Forelimb muscle (tissue), 1 donor: ENCODE measurements at regions not wholly inside any gene's neighbourhood (a gene's known extent, or its start where the extent isn't known, plus 50 kb on each side); places are given as distances from the start of the nearest gene placed in this dataset.

Experiments
- DNase-seq: peaks from one replicate; pipeline ENCODE4 v3.0.0-alpha.2; 2013; ENCODE audit warnings: low read depth

GRCh38 chr15:47614360-47615011 lies 102.8 kb upstream of the SEMA6D start:
- DNase-seq = no peak

- DNase-seq = no peak
These were observed 100.4 kb upstream of the SEMA6D start for GRCh38 chr15:47616876-47617275.

GRCh38 chr15:47618241-47618640 lies 99.1 kb upstream of the SEMA6D start:
- DNase-seq = no peak

GRCh38 chr15:47620960-47621681 lies 96.2 kb upstream of the SEMA6D start:
- DNase-seq = no peak

GRCh38 chr15:47622055-47622454 lies 95.2 kb upstream of the SEMA6D start:
- DNase-seq = no peak

- no peak for DNase-seq
These were observed 92.8 kb upstream of the SEMA6D start for GRCh38 chr15:47624503-47624902.

GRCh38 chr15:47639042-47639441 lies 78.3 kb upstream of the SEMA6D start:
- DNase-seq = no peak

GRCh38 chr15:47640079-47640478 lies 77.2 kb upstream of the SEMA6D start:
- DNase-seq = no peak

- no peak for DNase-seq
These were observed 76.4 kb upstream of the SEMA6D start for GRCh38 chr15:47640901-47641300.

GRCh38 chr15:47644722-47645121 lies 72.6 kb upstream of the SEMA6D start:
- no peak for DNase-seq

- no peak for DNase-seq
These were observed 66.7 kb upstream of the SEMA6D start for GRCh38 chr15:47650564-47650963.

- no peak for DNase-seq
These were observed 65.0 kb upstream of the SEMA6D start for GRCh38 chr15:47652328-47652727.

- no peak for DNase-seq
These were observed 64.5 kb upstream of the SEMA6D start for GRCh38 chr15:47652844-47653243.

GRCh38 chr15:47661661-47662180 lies 55.6 kb upstream of the SEMA6D start:
- no peak for DNase-seq

- DNase-seq = peak; percentile 47
These were observed 54.2 kb upstream of the SEMA6D start for GRCh38 chr15:47663101-47663500.
